Astrocyte of the spinal cord (primary cell): ENCODE measurements at regions not wholly inside any gene's neighbourhood (a gene's known extent, or its start where the extent isn't known, plus 50 kb on each side); places are given as distances from the start of the nearest gene placed in this dataset.

ENCODE experiments used
- DNase-seq: peaks from one replicate; pipeline ENCODE4 v3.0.0; 2011; ENCODE audit warnings: low read depth, low spot score
- H3K4me3 ChIP-seq: 2 replicates; pipeline ENCODE4 v1.5.1; 2011; ENCODE audit warnings: low read depth, mild to moderate bottlenecking, low read length, moderate library complexity
- CTCF ChIP-seq: IDR thresholded peaks from 2 replicates; pipeline ENCODE4 v1.5.1; 2012; ENCODE audit warnings: low read depth, mild to moderate bottlenecking, low read length, inconsistent platforms
- in situ Hi-C: cut with HindIII; loops from 2 replicates; pipeline ENCODE4 v1.10.0; 2017; ENCODE audit warnings: low sequenced_read_pairs

- H3K4me3 ChIP-seq = no peak overlapping the region
- no peak for DNase-seq
- in situ Hi-C loops = no loop called here
- no peak for TF ChIP-seq CTCF
These were observed 59.9 kb downstream of the MINAR1 start for GRCh38 chr15:79492065-79492464.

- in situ Hi-C loops = no loop called here
These were observed 62.3 kb downstream of the MINAR1 start for GRCh38 chr15:79494384-79494909.

GRCh38 chr15:79494963-79495755 lies 63.0 kb downstream of the MINAR1 start:
- DNase-seq = no peak
- in situ Hi-C loops = no loop called here
- TF ChIP-seq CTCF = no peak
- no peak overlapping the region for H3K4me3 ChIP-seq

More at GRCh38 chr15:79494384-79494909, 62.3 kb downstream of the MINAR1 start:
- TF ChIP-seq CTCF = no peak
- no peak for DNase-seq
- H3K4me3 ChIP-seq = no peak overlapping the region

GRCh38 chr15:79495775-79496174 lies 63.6 kb downstream of the MINAR1 start:
- H3K4me3 ChIP-seq = no peak overlapping the region
- no peak for DNase-seq
- no peak for TF ChIP-seq CTCF
- in situ Hi-C loops = no loop called here

GRCh38 chr15:79496838-79497237 lies 64.7 kb downstream of the MINAR1 start:
- DNase-seq = no peak
- H3K4me3 ChIP-seq = no peak overlapping the region
- TF ChIP-seq CTCF = no peak
- in situ Hi-C loops = no loop called here

GRCh38 chr15:79501086-79501485 lies 69.0 kb downstream of the MINAR1 start:
- no peak for DNase-seq
- in situ Hi-C loops = no loop called here
- no peak overlapping the region for H3K4me3 ChIP-seq
- TF ChIP-seq CTCF = no peak
